Naive thymus-derived CD4-positive, alpha-beta T cell (primary cell): ENCODE measurements at regions not wholly inside any gene's neighbourhood (a gene's known extent, or its start where the extent isn't known, plus 50 kb on each side); places are given as distances from the start of the nearest gene placed in this dataset.
"Not testable (repeated sequence)": the region's sequence is repeated elsewhere in the genome, so short reads cannot be mapped to it uniquely, and the experiment has no call there.

Experiments used
- ATAC-seq: fragments of 150-1000 bp; cut with Tn5 transposase; 2 replicates; pipeline ENCODE4 v1.10.0; 2021; ENCODE audit warnings: mild to moderate bottlenecking, moderate library complexity
- CTCF ChIA-PET: fragments of 350-600 bp; sonication (Branson Sonifier 250); formaldehyde crosslinking; loops from one replicate; lab custom pipeline; 2021; ENCODE audit warnings: antibody characterized with exemption; lab: Charles Lee
- POLR2A ChIA-PET: fragments of 350-600 bp; sonication (Branson Sonifier 250); formaldehyde crosslinking; loops from one replicate; lab custom pipeline; 2021; ENCODE audit warnings: antibody characterized with exemption, inconsistent platforms; lab: Charles Lee
- DNase-seq, 9 donors: peaks; one replicate each; pipeline versions ENCODE4 v3.0.0 to v3.0.0-alpha.2; 2020 to 2022; ENCODE audit warnings: mixed read lengths in 1 of 9
- H3K27ac ChIP-seq: one replicate; pipeline ENCODE4 v1.7.0; 2013; ENCODE audit warnings: mild to moderate bottlenecking, low read depth, low read length, moderate library complexity
- H3K27me3 ChIP-seq, 2 donors: one replicate each; pipeline ENCODE4 v1.7.0; 2013; ENCODE audit warnings: low read length in 2 of 2, mild to moderate bottlenecking in 2 of 2, moderate library complexity in 2 of 2; ENCODE audit not compliant: control insufficient read depth in 2 of 2, insufficient read depth in 2 of 2
- H3K36me3 ChIP-seq, 3 experiments: 1 replicate in 2 of 3; 2 replicates in 1 of 3; pipeline ENCODE4 v1.7.0; 2013; ENCODE audit warnings: low read length in 3 of 3, mild to moderate bottlenecking in 3 of 3, moderate library complexity in 1 of 3; ENCODE audit not compliant: insufficient read depth in 3 of 3, control insufficient read depth in 2 of 3
- H3K4me1 ChIP-seq, 2 donors: one replicate each; pipeline ENCODE4 v1.7.0; 2013; ENCODE audit warnings: low read length in 2 of 2, mild to moderate bottlenecking in 2 of 2, moderate library complexity in 1 of 2; ENCODE audit not compliant: control insufficient read depth in 2 of 2, insufficient read depth in 2 of 2
- H3K4me3 ChIP-seq: 2 replicates; pipeline ENCODE4 v1.7.0; 2013; ENCODE audit warnings: mild to moderate bottlenecking, low read length
- H3K9me3 ChIP-seq, 3 experiments: 1 replicate in 2 of 3; 2 replicates in 1 of 3; pipeline ENCODE4 v1.7.0; 2013; ENCODE audit warnings: low read length in 3 of 3; ENCODE audit not compliant: control insufficient read depth in 2 of 3
- H3K27ac Mint-ChIP-seq, 9 donors: one replicate each; pipeline ENCODE4 v1.8.0; 2020 to 2022; ENCODE audit warnings: mixed read lengths in 9 of 9, mild to moderate bottlenecking in 8 of 9, moderate library complexity in 5 of 9, inconsistent platforms in 2 of 9
- H3K27me3 Mint-ChIP-seq, 5 donors: one replicate each; pipeline ENCODE4 v1.8.0; 2021 to 2022; ENCODE audit warnings: mixed read lengths in 5 of 5, mild to moderate bottlenecking in 1 of 5
- H3K36me3 Mint-ChIP-seq, 5 donors: one replicate each; pipeline ENCODE4 v1.8.0; 2020 to 2022; ENCODE audit warnings: mixed read lengths in 5 of 5, mild to moderate bottlenecking in 3 of 5, inconsistent platforms in 1 of 5
- H3K4me1 Mint-ChIP-seq, 7 donors: one replicate each; pipeline ENCODE4 v1.8.0; 2020 to 2022; ENCODE audit warnings: mixed read lengths in 7 of 7, mild to moderate bottlenecking in 3 of 7, inconsistent platforms in 1 of 7
- H3K4me3 Mint-ChIP-seq, 10 donors: one replicate each; pipeline ENCODE4 v1.8.0; 2020 to 2022; ENCODE audit warnings: mild to moderate bottlenecking in 10 of 10, mixed read lengths in 10 of 10, moderate library complexity in 6 of 10, inconsistent platforms in 2 of 10
- H3K9me3 Mint-ChIP-seq, 11 donors: one replicate each; pipeline ENCODE4 v1.8.0; 2020 to 2022; ENCODE audit warnings: mixed read lengths in 11 of 11, mild to moderate bottlenecking in 4 of 11, inconsistent platforms in 1 of 11, moderate library complexity in 1 of 11
- intact Hi-C, 2 donors: fragments of 100-400 bp; cut with micrococcal nuclease; formaldehyde crosslinking; loops; one replicate each; pipeline ENCODE4 v1.15.1; 2023

DNA sequence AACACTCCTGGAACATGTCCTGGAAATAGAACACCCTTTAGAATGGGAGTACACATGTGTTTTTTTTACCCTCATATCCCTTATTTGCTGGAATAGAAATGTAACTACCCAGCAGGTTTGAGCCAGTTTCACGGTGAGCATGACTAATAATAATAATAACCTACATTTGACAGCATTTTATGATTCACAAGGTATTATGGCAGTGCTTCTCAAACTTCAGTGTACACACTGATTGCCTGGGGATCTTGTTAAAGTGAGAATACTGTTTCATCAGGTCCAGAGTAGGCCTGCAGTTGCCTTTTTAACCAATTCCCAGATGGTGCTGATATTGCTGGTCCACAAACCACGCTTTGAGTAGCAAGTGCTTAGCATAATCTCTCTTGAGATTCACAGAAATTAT is 63.9 kb downstream of the NFKBIZ start:
- ATAC-seq: no peak
- H3K4me3 Mint-ChIP-seq: no peak overlapping the region
- Histone ChIP-seq H3K36me3 (no peaks in the 10 kb centered on the region), H3K27ac (no peak overlapping the region), H3K9me3 (no peaks in the 10 kb centered on the region), H3K27me3 (no peaks in the 10 kb centered on the region), H3K4me3 (no peak overlapping the region), H3K4me1 (no peaks in the 10 kb centered on the region)
- peaks cover 0 to 29% (median 0%) of the 10 kb centered on the region in 5 donors for H3K27me3 Mint-ChIP-seq
- no peak for DNase-seq
- peaks cover 0 to 5% (median 0%) of the 10 kb centered on the region in 7 donors for H3K4me1 Mint-ChIP-seq
- intact Hi-C loops: no loop called here
- peaks cover 0 to 14% (median 5%) of the 10 kb centered on the region in 5 donors for H3K36me3 Mint-ChIP-seq
- ChIA-PET POLR2A (no interaction called here), CTCF (no interaction called here)
- peaks cover 0 to 9% (median 3%) of the 10 kb centered on the region in 11 donors for H3K9me3 Mint-ChIP-seq
- H3K27ac Mint-ChIP-seq: no peak overlapping the region

DNA sequence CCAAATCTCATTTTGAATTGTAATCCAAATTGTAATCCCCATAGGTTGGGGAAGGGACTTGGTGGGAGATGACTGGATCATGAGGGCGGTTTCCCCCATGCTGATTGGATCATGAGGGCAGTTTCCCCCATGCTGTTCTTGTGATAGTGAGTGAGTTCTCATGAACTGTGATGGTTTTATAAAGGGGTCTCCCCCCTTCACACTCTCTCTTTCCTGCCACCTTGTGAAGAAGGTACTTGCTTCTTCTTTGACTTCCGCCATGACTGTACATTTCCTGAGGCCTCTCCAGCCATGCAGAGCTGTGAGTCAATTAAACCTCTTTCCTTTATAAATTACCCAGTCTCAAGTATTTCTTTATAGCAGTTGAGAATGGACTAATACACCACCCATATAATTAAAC is 68.4 kb downstream of the NFKBIZ start:
- Mint-ChIP-seq H3K9me3 (peaks cover 1 to 34% (median 6%) of the 10 kb centered on the region in 11 donors), H3K36me3 (peaks cover 1 to 48% (median 12%) of the 10 kb centered on the region in 5 donors), H3K27me3 (peaks cover 0 to 26% (median 0%) of the 10 kb centered on the region in 5 donors), H3K4me1 (peaks cover 0 to 13% (median 1%) of the 10 kb centered on the region in 7 donors)
- H3K4me3 ChIP-seq, H3K27ac ChIP-seq, H3K27ac Mint-ChIP-seq, ATAC-seq, H3K4me3 Mint-ChIP-seq, H3K27me3 ChIP-seq, POLR2A ChIA-PET, H3K36me3 ChIP-seq, CTCF ChIA-PET, H3K9me3 ChIP-seq, H3K4me1 ChIP-seq, DNase-seq: not testable (repeated sequence)
- intact Hi-C loops: loop anchor here in 1 of 2 donors (5.0 kb wide), 1 partner anchor 40 kb away; no protein-coding TSS in a partner anchor

DNA sequence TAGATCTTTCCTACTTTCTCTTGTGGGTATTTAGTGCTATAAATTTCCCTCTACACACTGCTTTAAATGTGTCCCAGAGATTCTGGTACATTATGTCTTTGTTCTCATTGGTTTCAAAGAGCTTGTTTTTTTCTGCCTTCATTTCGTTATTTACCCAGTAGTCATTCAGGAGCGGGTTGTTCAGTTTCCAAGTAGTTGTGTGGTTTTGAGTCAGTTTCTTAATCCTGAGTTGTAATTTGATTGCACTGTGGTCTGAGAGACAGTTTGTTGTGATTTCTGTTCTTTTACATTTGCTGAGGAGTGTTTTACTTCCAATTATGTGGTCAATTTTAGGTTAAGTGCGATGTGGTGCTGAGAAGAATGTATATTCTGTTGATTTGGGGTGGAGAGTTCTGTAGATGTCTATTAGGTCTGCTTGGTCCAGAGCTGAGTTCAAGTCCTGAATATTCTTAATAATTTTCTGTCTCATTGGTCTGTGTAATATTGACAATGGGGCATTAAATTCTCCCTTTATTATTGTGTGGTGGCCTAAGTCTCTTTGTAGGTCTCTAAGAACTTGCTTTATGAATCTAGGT is 72.9 kb downstream of the NFKBIZ start:
- intact Hi-C loops: not testable (repeated sequence)

DNA sequence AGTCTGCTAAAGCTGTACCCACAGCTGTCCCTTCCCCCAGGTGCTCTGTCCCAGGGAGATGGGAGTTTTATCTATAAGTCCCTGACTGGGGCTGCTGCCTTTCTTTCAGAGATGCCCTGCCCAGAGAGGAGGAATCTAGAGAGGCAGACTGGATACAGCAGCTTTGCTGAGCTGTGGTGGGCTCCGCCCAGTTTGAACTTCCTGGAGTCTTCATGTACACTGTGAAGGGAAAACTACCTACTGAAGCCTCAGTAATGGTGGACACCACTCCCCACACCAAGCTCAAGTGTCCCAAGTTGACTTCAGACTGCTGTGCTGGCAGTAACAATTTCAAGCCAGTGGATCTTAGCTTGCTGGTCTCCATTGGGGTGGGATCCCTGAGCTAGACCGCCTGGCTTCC is 75.3 kb downstream of the NFKBIZ start:
- peak overlapping the region in 7 of 10 donors; percentile 14 to 55 (median 38) for H3K4me3 Mint-ChIP-seq
- ATAC-seq, H3K27ac ChIP-seq, H3K4me3 ChIP-seq, CTCF ChIA-PET, H3K36me3 ChIP-seq, H3K27me3 ChIP-seq, H3K9me3 ChIP-seq: not testable (repeated sequence)
- H3K27ac Mint-ChIP-seq: peak overlapping the region in 2 of 9 donors; percentile 53 to 58
- peaks cover 11 to 43% (median 30%) of the 10 kb centered on the region in 7 donors for H3K4me1 Mint-ChIP-seq
- peaks cover 0 to 24% (median 4%) of the 10 kb centered on the region in 11 donors for H3K9me3 Mint-ChIP-seq
- H3K36me3 Mint-ChIP-seq: peaks cover 0 to 44% (median 4%) of the 10 kb centered on the region in 5 donors
- POLR2A ChIA-PET: interaction anchor here (1.5 to 2.9 kb wide), 3 partner anchors 12 to 75 kb away, joined by 3 to 15 read pairs (median 11); partner anchors contain the start of gene NFKBIZ
- intact Hi-C loops: loop anchor here (1.0 kb wide), 2 partner anchors 9 to 12 kb away; no protein-coding TSS in a partner anchor
- H3K27me3 Mint-ChIP-seq: peaks cover 0 to 16% (median 0%) of the 10 kb centered on the region in 5 donors
- peak in 1 of 9 donors; percentile 17 for DNase-seq
- H3K4me1 ChIP-seq: peaks cover 0 to 17% of the 10 kb centered on the region in 2 donors

More for the DNA sequence above, 72.9 kb downstream of the NFKBIZ start:
- H3K36me3 ChIP-seq, H3K4me3 ChIP-seq, H3K27me3 ChIP-seq, H3K9me3 ChIP-seq, DNase-seq, CTCF ChIA-PET, H3K27ac ChIP-seq, ATAC-seq: not testable (repeated sequence)
- H3K4me1 ChIP-seq: peaks cover 0 to 17% of the 10 kb centered on the region in 2 donors
- Mint-ChIP-seq H3K27me3 (peaks cover 0 to 25% (median 0%) of the 10 kb centered on the region in 5 donors), H3K4me1 (peaks cover 11 to 43% (median 30%) of the 10 kb centered on the region in 7 donors), H3K27ac (peak overlapping the region in 2 of 9 donors; percentile 33 to 40), H3K36me3 (peaks cover 2 to 60% (median 6%) of the 10 kb centered on the region in 5 donors), H3K9me3 (peaks cover 1 to 37% (median 6%) of the 10 kb centered on the region in 11 donors), H3K4me3 (peak overlapping the region in 1 of 10 donors; percentile 57)
- POLR2A ChIA-PET: interaction anchor here (0.7 kb wide), 1 partner anchor 42 kb away, joined by 3 read pairs; no protein-coding TSS in a partner anchor

DNA sequence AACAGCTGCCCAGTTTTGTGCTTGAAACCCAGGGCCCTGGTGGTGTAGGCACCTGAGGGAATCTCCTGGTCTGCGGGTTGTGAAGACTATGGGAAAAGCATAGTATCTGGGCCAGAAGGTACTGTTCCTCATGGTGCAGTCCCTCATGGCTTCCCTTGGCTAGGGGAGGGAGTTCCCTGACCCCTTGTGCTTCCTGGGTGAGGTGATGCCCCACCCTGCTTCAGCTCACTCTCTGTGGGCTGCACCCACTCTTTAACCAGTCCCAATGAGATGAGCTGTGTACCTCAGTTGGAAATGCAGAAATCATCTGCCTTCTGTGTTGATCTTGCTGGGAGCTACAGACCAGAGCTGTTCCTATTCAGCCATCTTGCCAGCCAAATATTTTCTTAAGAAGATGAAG is 75.8 kb downstream of the NFKBIZ start:
- POLR2A ChIA-PET: interaction anchor here (1.5 to 2.9 kb wide), 3 partner anchors 11 to 76 kb away, joined by 3 to 15 read pairs (median 11); partner anchors contain the start of gene NFKBIZ
- intact Hi-C loops: loop anchor here (1.0 kb wide), 2 partner anchors 10 to 11 kb away; no protein-coding TSS in a partner anchor

DNA sequence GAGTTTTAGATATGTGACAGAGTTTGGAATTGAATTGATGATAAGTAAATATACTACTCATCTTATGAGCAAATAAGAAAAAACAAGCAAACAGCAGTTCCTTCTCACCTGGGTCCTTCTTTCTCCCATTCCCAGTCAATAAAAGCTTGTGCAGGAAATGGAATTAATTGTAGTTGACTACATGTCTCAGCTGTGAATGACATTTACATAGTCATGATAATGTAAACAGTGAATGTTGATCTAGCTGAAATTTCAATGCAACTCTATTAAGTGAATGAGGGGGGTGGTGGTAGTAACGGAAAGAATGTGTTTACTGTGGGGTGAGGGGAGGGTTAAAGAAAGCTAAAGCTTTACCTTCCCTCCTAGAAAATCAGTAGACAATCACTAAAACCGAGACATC is 76.2 kb downstream of the NFKBIZ start:
- POLR2A ChIA-PET: interaction anchor here (0.5 to 2.9 kb wide), 5 partner anchors 11 to 197 kb away, joined by 3 to 15 read pairs (median 3); partner anchors contain the start of gene NFKBIZ

More for the DNA sequence above, 75.8 kb downstream of the NFKBIZ start:
- not testable (repeated sequence) for H3K27me3 ChIP-seq, H3K9me3 ChIP-seq, ATAC-seq, H3K27ac ChIP-seq, H3K36me3 ChIP-seq, DNase-seq, H3K4me3 ChIP-seq
- H3K27me3 Mint-ChIP-seq: peaks cover 0 to 16% (median 0%) of the 10 kb centered on the region in 5 donors
- H3K27ac Mint-ChIP-seq: peak overlapping the region in 5 of 9 donors; percentile 53 to 66 (median 58)
- peak overlapping the region in 9 of 10 donors; percentile 2 to 55 (median 40) for H3K4me3 Mint-ChIP-seq
- H3K9me3 Mint-ChIP-seq: peaks cover 0 to 20% (median 3%) of the 10 kb centered on the region in 11 donors
- CTCF ChIA-PET: interaction anchor here (0.8 kb wide), 1 partner anchor 300 kb away, joined by 3 read pairs; no protein-coding TSS in a partner anchor
- H3K4me1 ChIP-seq: peaks cover 0 to 17% of the 10 kb centered on the region in 2 donors
- peaks cover 11 to 43% (median 30%) of the 10 kb centered on the region in 7 donors for H3K4me1 Mint-ChIP-seq
- H3K36me3 Mint-ChIP-seq: peaks cover 0 to 39% (median 4%) of the 10 kb centered on the region in 5 donors

More for the DNA sequence above, 76.2 kb downstream of the NFKBIZ start:
- H3K4me1 ChIP-seq: peaks cover 0 to 17% of the 10 kb centered on the region in 2 donors
- H3K27me3 ChIP-seq: no peaks in the 10 kb centered on the region
- peak overlapping the region in 8 of 10 donors; percentile 2 to 55 (median 36) for H3K4me3 Mint-ChIP-seq
- H3K9me3 ChIP-seq: no peaks in the 10 kb centered on the region
- H3K4me3 ChIP-seq: no peak overlapping the region
- no peaks in the 10 kb centered on the region for H3K36me3 ChIP-seq
- intact Hi-C loops: loop anchor here (1.0 kb wide), 2 partner anchors 10 to 11 kb away; no protein-coding TSS in a partner anchor
- H3K9me3 Mint-ChIP-seq: peaks cover 0 to 16% (median 3%) of the 10 kb centered on the region in 11 donors
- H3K27ac Mint-ChIP-seq: peak overlapping the region in 4 of 9 donors; percentile 53 to 66 (median 60)
- ATAC-seq: no peak
- DNase-seq: no peak
- peaks cover 11 to 43% (median 30%) of the 10 kb centered on the region in 7 donors for H3K4me1 Mint-ChIP-seq
- H3K27me3 Mint-ChIP-seq: peaks cover 0 to 12% (median 0%) of the 10 kb centered on the region in 5 donors
- CTCF ChIA-PET: interaction anchor here (0.8 kb wide), 1 partner anchor 299 kb away, joined by 3 read pairs; no protein-coding TSS in a partner anchor
- peaks cover 0 to 35% (median 4%) of the 10 kb centered on the region in 5 donors for H3K36me3 Mint-ChIP-seq
- no peak overlapping the region for H3K27ac ChIP-seq
